ENCODE measurements at regions not wholly inside any gene's neighbourhood (a gene's known extent, or its start where the extent isn't known, plus 50 kb on each side); places are given as distances from the start of the nearest gene placed in this dataset.

DNA sequence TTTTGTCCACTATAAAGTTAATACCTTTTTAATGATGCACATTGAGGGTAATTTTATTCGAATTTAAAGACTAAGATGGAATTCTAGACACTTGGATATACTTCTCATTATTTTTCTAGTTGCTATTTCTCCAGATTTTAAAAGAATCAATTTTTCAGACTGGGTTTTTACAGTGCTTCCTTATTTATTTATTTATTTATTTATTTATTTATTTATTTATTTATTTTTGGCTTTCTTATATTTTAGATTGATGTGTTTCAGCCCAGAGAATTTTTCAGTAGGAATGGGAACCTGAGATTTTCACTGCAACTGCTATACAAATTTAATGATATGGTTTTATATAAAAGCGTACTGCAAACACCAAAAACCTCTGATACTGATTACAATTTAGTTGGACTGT lies 448.7 kb downstream of the ZPLD1 start:
- TF ChIP-seq, protein P1, sequence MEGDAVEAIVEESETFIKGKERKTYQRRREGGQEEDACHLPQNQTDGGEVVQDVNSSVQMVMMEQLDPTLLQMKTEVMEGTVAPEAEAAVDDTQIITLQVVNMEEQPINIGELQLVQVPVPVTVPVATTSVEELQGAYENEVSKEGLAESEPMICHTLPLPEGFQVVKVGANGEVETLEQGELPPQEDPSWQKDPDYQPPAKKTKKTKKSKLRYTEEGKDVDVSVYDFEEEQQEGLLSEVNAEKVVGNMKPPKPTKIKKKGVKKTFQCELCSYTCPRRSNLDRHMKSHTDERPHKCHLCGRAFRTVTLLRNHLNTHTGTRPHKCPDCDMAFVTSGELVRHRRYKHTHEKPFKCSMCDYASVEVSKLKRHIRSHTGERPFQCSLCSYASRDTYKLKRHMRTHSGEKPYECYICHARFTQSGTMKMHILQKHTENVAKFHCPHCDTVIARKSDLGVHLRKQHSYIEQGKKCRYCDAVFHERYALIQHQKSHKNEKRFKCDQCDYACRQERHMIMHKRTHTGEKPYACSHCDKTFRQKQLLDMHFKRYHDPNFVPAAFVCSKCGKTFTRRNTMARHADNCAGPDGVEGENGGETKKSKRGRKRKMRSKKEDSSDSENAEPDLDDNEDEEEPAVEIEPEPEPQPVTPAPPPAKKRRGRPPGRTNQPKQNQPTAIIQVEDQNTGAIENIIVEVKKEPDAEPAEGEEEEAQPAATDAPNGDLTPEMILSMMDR (IDR thresholded peaks at IDR 0.05; ENCODE audit: borderline replicate concordance, extremely low read depth, low read length, poor library complexity, severe bottlenecking) = no peak
- no peak for TF ChIP-seq EZH2 (IDR thresholded peaks at IDR 0.05; ENCODE audit: borderline replicate concordance, low read depth, low read length, severe bottlenecking)
